HG02623 (cell line): ENCODE measurements at regions not wholly inside any gene's neighbourhood (a gene's known extent, or its start where the extent isn't known, plus 50 kb on each side); places are given as distances from the start of the nearest gene placed in this dataset.

Source experiments
- ATAC-seq: cut with Tn5 transposase; IDR thresholded peaks from one replicate; pipeline ENCODE4 v1.9.1; 2021; ENCODE audit warnings: moderate library complexity; ENCODE audit not compliant: unreplicated experiment

DNA sequence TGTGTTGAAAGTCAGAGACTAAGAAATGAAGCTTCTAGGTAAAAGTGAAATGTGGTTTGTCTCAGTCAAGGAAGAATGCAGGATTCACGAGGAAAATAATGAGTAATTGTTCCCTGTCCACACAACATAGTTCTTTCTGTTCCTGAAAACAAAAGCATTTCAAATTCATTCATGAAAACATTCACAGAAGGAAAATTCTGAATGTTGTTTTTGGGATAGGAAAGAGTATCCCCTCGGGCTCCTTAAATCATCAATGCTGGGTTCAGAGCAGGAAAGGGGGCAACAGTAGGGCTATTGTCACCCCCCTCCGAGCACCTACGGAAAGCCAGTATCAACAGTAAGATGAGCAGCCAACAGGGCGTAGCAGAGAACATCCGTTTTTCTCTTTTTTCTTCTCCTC lies 769.9 kb upstream of the ADAMTS16 start:
- ATAC-seq: no peak

DNA sequence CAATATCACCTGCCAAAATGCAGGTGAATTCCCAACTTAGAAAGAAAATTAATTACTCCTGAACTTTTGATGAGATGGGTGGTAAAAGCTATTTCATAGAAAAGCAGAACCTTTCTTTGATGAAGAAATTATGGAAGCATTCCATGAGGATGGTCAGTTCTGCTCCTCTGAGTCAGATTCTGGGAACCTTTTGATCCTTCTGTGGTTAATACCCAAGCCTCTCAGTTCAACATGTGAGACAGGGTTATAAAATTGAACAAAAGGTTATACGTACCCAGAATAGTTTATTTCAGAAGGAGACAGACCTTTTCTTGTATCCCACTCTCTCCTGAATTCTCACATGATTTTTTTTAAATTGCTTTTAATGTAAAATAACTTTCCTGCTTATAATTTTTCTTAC lies 767.6 kb upstream of the ADAMTS16 start:
- ATAC-seq: no peak

DNA sequence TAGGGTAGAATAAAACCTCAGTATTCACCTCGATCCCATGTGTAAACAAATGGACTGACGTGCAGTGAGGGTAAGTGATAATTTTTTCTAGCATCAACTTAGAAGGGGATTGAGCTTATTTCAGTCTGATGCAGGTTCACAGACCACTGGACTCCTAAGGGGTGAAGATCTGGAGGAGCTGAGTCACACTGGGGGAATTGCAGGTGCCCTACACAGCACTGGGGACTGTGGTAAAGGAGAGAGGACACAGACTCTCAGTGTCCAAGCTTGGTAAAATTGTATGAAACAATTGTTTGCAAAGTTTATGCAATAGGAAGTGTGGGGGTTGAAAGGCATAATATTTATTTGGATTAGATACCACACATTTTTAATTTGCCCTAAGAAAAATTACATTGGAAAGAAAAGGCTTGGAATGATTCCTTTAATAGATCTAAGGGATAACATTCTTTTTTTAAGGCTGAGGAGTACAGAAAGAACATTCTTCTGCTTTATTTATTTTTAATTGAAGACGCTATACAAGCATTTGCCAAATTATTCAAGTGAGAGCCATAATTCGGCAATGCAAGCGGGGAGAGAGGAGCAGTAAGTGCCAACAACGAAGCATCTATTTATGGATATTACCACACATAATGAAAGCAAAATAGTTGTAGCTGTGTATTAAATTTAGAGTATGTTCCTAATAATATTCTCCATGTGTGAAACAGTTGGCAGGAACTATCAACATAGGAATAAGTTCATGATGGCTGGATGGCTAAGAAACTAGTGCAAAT lies 766.9 kb upstream of the ADAMTS16 start:
- no peak for ATAC-seq

- no peak for ATAC-seq
Measured at GRCh38 chr5:4374866-4375265, 765.3 kb upstream of the ADAMTS16 start.

DNA sequence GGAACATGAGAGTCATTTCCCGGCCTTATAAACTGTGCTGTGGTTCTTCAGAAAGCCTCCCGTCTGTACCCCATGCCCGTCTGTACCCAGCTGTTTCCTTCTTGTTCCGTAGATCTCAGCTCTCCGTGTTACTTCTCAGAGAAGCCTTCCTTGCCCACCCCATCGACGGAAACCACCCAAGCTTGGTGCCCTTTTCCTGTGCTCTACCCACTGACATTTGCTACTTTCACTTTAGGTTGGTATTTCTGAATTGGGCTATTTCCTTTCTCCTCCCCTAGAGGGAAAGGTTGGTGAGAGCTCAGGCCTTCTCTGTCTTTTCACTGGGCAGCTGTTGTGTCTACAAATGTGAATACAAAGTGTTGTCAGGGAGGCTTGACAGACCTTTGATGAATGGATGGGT lies 764.5 kb upstream of the ADAMTS16 start:
- ATAC-seq: no peak

DNA sequence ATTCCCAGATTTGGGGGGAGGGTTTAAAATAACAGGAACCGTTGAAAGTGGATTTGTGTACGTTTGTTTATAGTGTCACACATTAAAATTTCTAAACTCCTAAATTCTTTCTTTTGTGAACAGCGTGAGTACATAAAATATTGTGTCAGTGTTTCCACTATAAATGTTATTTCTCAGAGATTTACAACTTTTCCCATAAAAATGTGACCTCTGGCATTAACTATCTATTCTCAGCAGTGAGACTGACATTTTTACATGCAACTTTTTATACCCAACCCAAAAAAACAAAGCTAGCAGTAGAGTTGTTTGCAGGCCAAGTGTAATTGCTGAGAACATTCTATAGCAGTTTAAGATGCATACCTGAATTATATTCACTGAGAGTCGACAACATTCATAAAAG lies 757.0 kb upstream of the ADAMTS16 start:
- no peak for ATAC-seq

GRCh38 chr5:4383518-4384198 lies 756.5 kb upstream of the ADAMTS16 start:
- ATAC-seq: no peak

- ATAC-seq: no peak
Measured at GRCh38 chr5:4384649-4385048, 755.5 kb upstream of the ADAMTS16 start.

DNA sequence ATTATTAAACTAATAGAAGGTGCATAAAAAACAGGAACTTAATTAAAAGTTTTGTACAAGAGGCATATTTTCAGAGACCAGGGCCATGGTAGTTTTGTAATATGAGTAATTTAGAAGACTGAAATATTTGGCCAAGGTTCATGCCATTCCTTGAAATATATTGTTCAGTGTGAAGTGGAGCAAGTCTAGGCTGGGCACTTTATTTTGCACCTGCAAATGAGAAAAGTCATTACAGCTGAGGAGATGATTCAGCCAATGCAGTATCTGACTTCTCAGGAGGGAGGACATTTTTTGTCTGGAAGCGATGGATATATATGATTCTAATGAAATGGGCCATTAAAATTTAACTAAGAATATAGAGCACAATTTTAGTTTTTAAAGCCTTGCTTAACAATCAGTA lies 754.0 kb upstream of the ADAMTS16 start:
- no peak for ATAC-seq

- no peak for ATAC-seq
Measured at GRCh38 chr5:4387290-4387689, 752.8 kb upstream of the ADAMTS16 start.

DNA sequence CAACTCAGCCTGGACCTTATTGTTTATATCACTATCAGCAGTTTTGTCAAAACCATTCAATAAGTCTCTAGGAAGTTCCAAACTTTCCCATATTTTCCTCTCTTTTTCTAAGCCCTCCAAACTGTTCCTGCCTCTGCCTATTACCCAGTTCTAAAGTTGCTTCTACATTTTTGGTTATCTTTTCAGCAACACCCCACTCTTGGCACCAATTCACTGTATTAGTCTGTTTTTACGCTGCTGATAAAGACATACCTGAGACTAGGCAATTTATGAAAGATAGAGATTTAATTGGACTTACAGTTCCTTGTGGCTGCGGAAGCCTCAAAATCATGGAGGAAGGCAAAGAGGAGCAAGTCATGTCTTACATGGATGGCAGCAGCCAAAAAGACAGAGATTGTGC lies 744.4 kb upstream of the ADAMTS16 start:
- ATAC-seq: no peak

- no peak for ATAC-seq
Measured at GRCh38 chr5:4405614-4406219, 734.4 kb upstream of the ADAMTS16 start.

DNA sequence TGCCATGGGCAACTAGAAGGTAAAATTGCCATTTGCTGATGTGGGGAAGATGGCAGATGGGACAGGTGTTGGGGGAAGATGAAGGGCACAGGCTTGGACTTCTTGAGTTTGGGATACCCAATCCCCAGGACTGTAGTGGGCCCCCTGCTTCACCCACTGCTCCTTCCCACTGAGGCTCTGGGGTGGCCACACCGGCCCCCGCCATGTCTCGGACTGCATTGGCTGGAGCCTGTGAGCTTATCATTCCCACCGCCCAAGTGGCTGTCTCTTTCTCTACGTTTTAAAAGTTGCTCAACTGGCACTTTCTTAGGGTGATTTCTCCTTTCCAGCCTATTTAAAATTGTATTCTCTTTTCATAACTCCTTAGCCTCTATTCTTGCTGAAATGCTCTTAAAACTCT lies 730.0 kb upstream of the ADAMTS16 start:
- no peak for ATAC-seq

DNA sequence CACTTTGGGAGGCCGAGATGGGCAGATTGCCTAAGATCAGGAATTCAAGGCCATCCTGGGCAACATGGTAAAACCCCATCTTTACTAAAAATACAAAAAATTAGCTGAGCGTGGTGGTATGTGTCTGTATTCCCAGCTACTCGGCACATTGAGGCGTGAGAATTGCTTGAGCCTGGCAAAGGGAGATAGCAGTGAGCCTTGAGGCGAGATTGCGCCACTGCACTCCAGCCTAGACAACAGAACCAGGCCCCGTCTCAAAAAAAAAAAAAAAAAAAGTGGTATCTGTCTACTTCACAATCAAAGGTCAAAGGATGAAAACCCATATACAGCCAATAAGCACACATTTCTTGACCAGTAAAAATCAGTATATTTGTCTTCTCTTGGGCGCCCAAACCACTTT lies 728.5 kb upstream of the ADAMTS16 start:
- ATAC-seq: no peak

- ATAC-seq: no peak
Measured at GRCh38 chr5:4413996-4414395, 726.1 kb upstream of the ADAMTS16 start.

GRCh38 chr5:4418084-4418483 lies 722.0 kb upstream of the ADAMTS16 start:
- ATAC-seq: no peak

- ATAC-seq: no peak
Measured at GRCh38 chr5:4419281-4419680, 720.8 kb upstream of the ADAMTS16 start.

GRCh38 chr5:4420177-4420576 lies 720.0 kb upstream of the ADAMTS16 start:
- no peak for ATAC-seq

- no peak for ATAC-seq
Measured at GRCh38 chr5:4420681-4421080, 719.4 kb upstream of the ADAMTS16 start.

DNA sequence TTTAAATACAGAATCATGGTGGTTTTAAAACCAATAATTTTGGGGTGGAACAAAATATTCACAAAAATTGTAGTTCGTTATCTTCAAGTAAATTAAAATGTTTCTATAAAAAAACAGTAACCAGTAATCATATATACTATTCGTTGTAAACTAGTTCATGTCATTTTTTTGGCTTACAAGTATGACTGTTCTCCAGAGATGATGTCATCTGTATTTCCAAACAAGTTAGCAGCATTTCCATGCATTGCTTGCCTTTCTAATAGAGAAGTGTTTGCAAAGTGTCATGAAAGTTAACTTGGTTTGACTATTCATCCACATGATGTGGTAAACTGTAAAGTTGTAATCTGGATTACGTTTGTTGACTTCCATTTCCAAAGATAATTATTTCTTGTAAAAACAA lies 717.9 kb upstream of the ADAMTS16 start:
- ATAC-seq: no peak

GRCh38 chr5:4424895-4425294 lies 715.2 kb upstream of the ADAMTS16 start:
- no peak for ATAC-seq

GRCh38 chr5:4440536-4440935 lies 699.6 kb upstream of the ADAMTS16 start:
- no peak for ATAC-seq
